Cardiac fibroblast (primary cell): ENCODE measurements at regions not wholly inside any gene's neighbourhood (a gene's known extent, or its start where the extent isn't known, plus 50 kb on each side); places are given as distances from the start of the nearest gene placed in this dataset.
"Not testable (repeated sequence)": the region's sequence is repeated elsewhere in the genome, so short reads cannot be mapped to it uniquely, and the experiment has no call there.

Experiments
- DNase-seq, 2 donors: peaks; one replicate each; pipeline versions ENCODE4 v3.0.0 to v3.0.0-alpha.2; 2010; ENCODE audit warnings: low read depth in 2 of 2
- H3K4me3 ChIP-seq, 2 donors: replicated peaks in 1 of 2; 1 replicate in 1 of 2; 2 replicates in 1 of 2; pipeline ENCODE4 v1.5.1; 2011; ENCODE audit warnings: low read depth in 2 of 2, low read length in 2 of 2, mild to moderate bottlenecking in 2 of 2, moderate library complexity in 1 of 2
- TF ChIP-seq, protein P1 (sequence below): IDR thresholded peaks from one replicate; pipeline ENCODE4 v1.5.1; 2011; ENCODE audit warnings: low read depth, mild to moderate bottlenecking, low read length, inconsistent platforms

DNA sequence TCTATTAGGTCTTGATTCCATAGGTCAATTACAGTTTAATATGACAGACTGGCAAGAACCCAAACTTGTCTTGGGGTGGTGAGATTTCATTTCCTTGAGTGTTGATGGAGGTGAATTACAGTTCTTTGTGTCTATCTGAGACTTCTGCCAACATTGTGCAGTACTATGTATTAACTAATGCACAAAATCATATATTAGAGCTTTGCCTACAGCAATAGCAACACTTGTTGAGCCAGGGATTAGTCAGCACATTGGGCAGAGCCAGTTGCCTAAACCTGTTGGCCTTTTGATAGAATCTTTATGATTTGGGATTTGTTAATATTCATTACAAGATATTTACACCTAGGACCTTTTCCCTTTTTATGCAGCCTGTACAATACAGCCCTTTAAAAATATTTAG, 135.3 kb upstream of the CENPW start:
- H3K4me3 ChIP-seq: no peak overlapping the region
- TF ChIP-seq, protein P1, sequence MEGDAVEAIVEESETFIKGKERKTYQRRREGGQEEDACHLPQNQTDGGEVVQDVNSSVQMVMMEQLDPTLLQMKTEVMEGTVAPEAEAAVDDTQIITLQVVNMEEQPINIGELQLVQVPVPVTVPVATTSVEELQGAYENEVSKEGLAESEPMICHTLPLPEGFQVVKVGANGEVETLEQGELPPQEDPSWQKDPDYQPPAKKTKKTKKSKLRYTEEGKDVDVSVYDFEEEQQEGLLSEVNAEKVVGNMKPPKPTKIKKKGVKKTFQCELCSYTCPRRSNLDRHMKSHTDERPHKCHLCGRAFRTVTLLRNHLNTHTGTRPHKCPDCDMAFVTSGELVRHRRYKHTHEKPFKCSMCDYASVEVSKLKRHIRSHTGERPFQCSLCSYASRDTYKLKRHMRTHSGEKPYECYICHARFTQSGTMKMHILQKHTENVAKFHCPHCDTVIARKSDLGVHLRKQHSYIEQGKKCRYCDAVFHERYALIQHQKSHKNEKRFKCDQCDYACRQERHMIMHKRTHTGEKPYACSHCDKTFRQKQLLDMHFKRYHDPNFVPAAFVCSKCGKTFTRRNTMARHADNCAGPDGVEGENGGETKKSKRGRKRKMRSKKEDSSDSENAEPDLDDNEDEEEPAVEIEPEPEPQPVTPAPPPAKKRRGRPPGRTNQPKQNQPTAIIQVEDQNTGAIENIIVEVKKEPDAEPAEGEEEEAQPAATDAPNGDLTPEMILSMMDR: no peak
- DNase-seq: no peak

- no peak for DNase-seq
These were observed 133.2 kb upstream of the CENPW start for GRCh38 chr6:126206504-126207246.

GRCh38 chr6:126210398-126211075, 129.4 kb upstream of the CENPW start:
- H3K4me3 ChIP-seq: no peak overlapping the region
- TF ChIP-seq, protein P1: no peak
- DNase-seq: peak in 1 of 2 donors; percentile 12

More at GRCh38 chr6:126206504-126207246, 133.2 kb upstream of the CENPW start:
- H3K4me3 ChIP-seq: no peak overlapping the region
- TF ChIP-seq, protein P1: no peak

DNA sequence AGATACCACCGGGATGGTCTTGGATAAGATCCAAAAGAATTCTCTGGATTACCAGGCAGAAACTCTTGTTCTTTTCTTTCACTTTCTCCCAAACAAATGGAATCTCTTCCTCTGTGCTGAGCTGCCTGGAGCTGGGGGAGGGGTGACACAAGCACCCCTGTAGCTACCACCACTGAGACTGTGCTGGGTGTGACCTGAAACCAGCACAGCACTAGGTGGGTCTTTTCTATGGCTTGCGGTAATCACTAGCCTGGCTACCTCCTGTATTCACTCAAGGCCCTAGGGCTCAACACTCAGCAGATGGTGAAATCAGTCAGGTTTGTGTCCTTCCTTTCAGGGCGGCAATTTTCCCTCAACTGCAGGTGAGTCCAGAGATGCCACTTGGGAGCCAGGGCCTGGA, 122.4 kb upstream of the CENPW start:
- no peak for DNase-seq
- no peak overlapping the region for H3K4me3 ChIP-seq
- TF ChIP-seq, protein P1: no peak

DNA sequence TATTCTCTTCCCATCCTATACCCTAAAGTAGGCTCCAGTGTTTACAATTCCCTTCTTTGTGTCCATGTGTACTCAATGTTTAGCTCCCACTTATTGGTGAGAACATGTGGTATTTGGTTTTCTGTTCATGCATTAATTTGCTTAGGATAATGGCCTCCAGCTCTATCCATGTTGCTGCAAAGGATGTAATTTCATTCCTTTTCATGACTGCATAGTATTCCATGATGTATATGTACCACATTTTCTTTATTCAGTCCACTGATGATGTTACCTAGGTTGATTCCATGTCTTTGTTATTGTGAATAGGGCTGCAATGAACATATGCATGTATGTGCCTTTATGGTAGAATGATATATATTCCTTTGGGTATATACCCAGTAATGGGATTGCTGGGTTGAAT, 119.0 kb upstream of the CENPW start:
- not testable (repeated sequence) for DNase-seq

GRCh38 chr6:126227833-126228702, 111.8 kb upstream of the CENPW start:
- H3K4me3 ChIP-seq: no peak overlapping the region
- DNase-seq: no peak
- TF ChIP-seq, protein P1: no peak

More for the DNA sequence above, 119.0 kb upstream of the CENPW start:
- H3K4me3 ChIP-seq: not testable (repeated sequence)

GRCh38 chr6:126232671-126233070, 107.2 kb upstream of the CENPW start:
- TF ChIP-seq, protein P1: no peak
- peak in 1 of 2 donors; percentile 21 for DNase-seq
- H3K4me3 ChIP-seq: no peak overlapping the region
